ENCODE measurements at regions not wholly inside any gene's neighbourhood (a gene's known extent, or its start where the extent isn't known, plus 50 kb on each side); places are given as distances from the start of the nearest gene placed in this dataset.

- no peak for TF ChIP-seq CTCF (IDR thresholded peaks at IDR 0.05)
- no peak for TF ChIP-seq POLR2A (IDR thresholded peaks at IDR 0.05)
Measured at GRCh38 chr2:72023678-72024390, 123.8 kb downstream of the CYP26B1 start.
